Neural cell (in vitro differentiated cells): ENCODE measurements at regions not wholly inside any gene's neighbourhood (a gene's known extent, or its start where the extent isn't known, plus 50 kb on each side); places are given as distances from the start of the nearest gene placed in this dataset.

Experiments used
- H2AFZ ChIP-seq: fragments of 200-600, 300-800 bp; sonication (generic), shearing (Covaris generic); 2 replicates; pipeline ENCODE4 v1.6.0; 2014; ENCODE audit warnings: low read depth, mild to moderate bottlenecking, antibody characterized with exemption, low read length, moderate library complexity
- H3F3A ChIP-seq: fragments of 200-600 bp; shearing (Covaris generic); 2 replicates; pipeline ENCODE4 v1.6.1; 2016; ENCODE audit warnings: mild to moderate bottlenecking, moderate library complexity, mixed read lengths, antibody characterized with exemption, low read length; ENCODE audit not compliant: insufficient read depth, poor library complexity, severe bottlenecking
- H3K27ac ChIP-seq: fragments of 200-600, 300-800 bp; sonication (generic), shearing (Covaris generic); 2 replicates; pipeline ENCODE4 v1.5.1; 2014; ENCODE audit warnings: mild to moderate bottlenecking, low read length, moderate library complexity
- H3K27me3 ChIP-seq: fragments of 300-800, 200-600 bp; sonication (generic), shearing (Covaris generic); 2 replicates; pipeline ENCODE4 v1.6.0; 2014; ENCODE audit warnings: mild to moderate bottlenecking, low read depth, low read length, moderate library complexity; ENCODE audit not compliant: insufficient read depth
- H3K36me3 ChIP-seq: fragments of 300-800, 200-600 bp; sonication (generic), shearing (Covaris generic); 2 replicates; pipeline ENCODE4 v1.5.1; 2014; ENCODE audit warnings: mild to moderate bottlenecking, antibody characterized with exemption, low read length, moderate library complexity; ENCODE audit not compliant: insufficient read depth
- H3K4me2 ChIP-seq: fragments of 300-800, 200-600 bp; sonication (generic), shearing (Covaris generic); 2 replicates; pipeline ENCODE4 v1.6.0; 2014; ENCODE audit warnings: mild to moderate bottlenecking, low read length
- H3K4me3 ChIP-seq: fragments of 300-800, 200-600 bp; sonication (generic), shearing (Covaris generic); 2 replicates; pipeline ENCODE4 v1.5.1; 2014; ENCODE audit warnings: mild to moderate bottlenecking, low read length, moderate library complexity
- H3K79me2 ChIP-seq: fragments of 200-600 bp; shearing (Covaris generic); replicated peaks from 2 replicates; pipeline ENCODE4 v1.6.0; 2014; ENCODE audit warnings: mild to moderate bottlenecking, low read length, moderate library complexity; ENCODE audit not compliant: insufficient read depth
- H3K9ac ChIP-seq: fragments of 300-800, 200-600 bp; sonication (generic), shearing (Covaris generic); 2 replicates; pipeline ENCODE4 v1.6.1; 2016; ENCODE audit warnings: mild to moderate bottlenecking, low read length, mixed read lengths
- H3K9me2 ChIP-seq: fragments of 200-600 bp; shearing (Covaris generic); 2 replicates; pipeline ENCODE4 v1.6.1; 2016; ENCODE audit warnings: mild to moderate bottlenecking, low read length, mixed read lengths; ENCODE audit not compliant: insufficient read depth
- H3K9me3 ChIP-seq: fragments of 200-600, 300-800 bp; sonication (generic), shearing (Covaris generic); 2 replicates; pipeline ENCODE4 v1.6.1; 2016; ENCODE audit warnings: mild to moderate bottlenecking, mixed run types, low read length, moderate library complexity, mixed read lengths
- H4K20me1 ChIP-seq: fragments of 200-600 bp; shearing (Covaris generic); 2 replicates; pipeline ENCODE4 v1.6.1; 2016; ENCODE audit warnings: mild to moderate bottlenecking, mixed run types; ENCODE audit not compliant: insufficient read depth
- CTCF ChIP-seq: fragments of 450-650 bp; IDR thresholded peaks from 2 replicates; pipeline ENCODE4 v1.5.1; 2014; ENCODE audit warnings: antibody characterized with exemption, mild to moderate bottlenecking, moderate library complexity; ENCODE audit not compliant: poor library complexity, severe bottlenecking
- EP300 ChIP-seq: fragments of 450-650 bp; conservative IDR thresholded peaks from 2 replicates; pipeline ENCODE4 v1.6.1; 2014; ENCODE audit warnings: antibody characterized with exemption, mild to moderate bottlenecking, moderate library complexity; ENCODE audit not compliant: poor library complexity, severe bottlenecking
- EZH2 ChIP-seq: fragments of 200-600, 300-800 bp; shearing (Covaris generic), sonication (generic); IDR thresholded peaks from 2 replicates; pipeline ENCODE4 v1.6.1; 2014; ENCODE audit warnings: antibody characterized with exemption, low read length, borderline replicate concordance, mild to moderate bottlenecking; ENCODE audit not compliant: insufficient read depth, poor library complexity, severe bottlenecking
- MXI1 ChIP-seq: fragments of 450-650 bp; conservative IDR thresholded peaks from 2 replicates; pipeline ENCODE4 v1.6.1; 2014; ENCODE audit warnings: antibody characterized with exemption, mild to moderate bottlenecking; ENCODE audit not compliant: poor library complexity, severe bottlenecking
- POLR2AphosphoS5 ChIP-seq: IDR thresholded peaks from 2 replicates; pipeline ENCODE4 v1.6.1; 2012
- RAD21 ChIP-seq: fragments of 450-650 bp; conservative IDR thresholded peaks from 2 replicates; pipeline ENCODE4 v1.6.1; 2014; ENCODE audit warnings: antibody characterized with exemption, mild to moderate bottlenecking, moderate library complexity
- REST ChIP-seq: IDR thresholded peaks from 2 replicates; pipeline ENCODE4 v1.6.1; 2012; ENCODE audit warnings: borderline replicate concordance
- SMC3 ChIP-seq: fragments of 450-650 bp; conservative IDR thresholded peaks from 2 replicates; pipeline ENCODE4 v1.6.1; 2014; ENCODE audit warnings: antibody characterized with exemption, mild to moderate bottlenecking, moderate library complexity; ENCODE audit not compliant: poor library complexity
- TAF1 ChIP-seq: IDR thresholded peaks from 2 replicates; pipeline ENCODE4 v1.6.1; 2012; ENCODE audit warnings: low read depth

GRCh38 chr5:113875096-113875495 lies 361.6 kb downstream of the YTHDC2 start:
- Histone ChIP-seq H2AFZ (no peak overlapping the region), H3K36me3 (no peaks in the 10 kb centered on the region), H4K20me1 (no peaks in the 10 kb centered on the region), H3F3A (no peaks in the 10 kb centered on the region), H3K27ac (no peak overlapping the region), H3K9me3 (peaks cover 1% of the 10 kb centered on the region), H3K4me3 (no peak overlapping the region), H3K4me2 (no peak overlapping the region), H3K27me3 (no peaks in the 10 kb centered on the region), H3K9ac (no peak overlapping the region), H3K79me2 (no peaks in the 10 kb centered on the region), H3K9me2 (no peaks in the 10 kb centered on the region)
- no peak for TF ChIP-seq MXI1
- TF ChIP-seq RAD21, result no peak
- no peak for TF ChIP-seq EZH2
- TF ChIP-seq EP300, result no peak
- no peak for TF ChIP-seq POLR2AphosphoS5
- TF ChIP-seq REST, result no peak
- TF ChIP-seq TAF1, result no peak
- TF ChIP-seq SMC3, result no peak
- no peak for TF ChIP-seq CTCF

- no peak overlapping the region for H3K9ac ChIP-seq
- no peaks in the 10 kb centered on the region for H3K9me3 ChIP-seq
- no peaks in the 10 kb centered on the region for H3K9me2 ChIP-seq
- TF ChIP-seq RAD21 (no peak), REST (no peak), EZH2 (no peak), EP300 (no peak), TAF1 (no peak), MXI1 (no peak), SMC3 (no peak), POLR2AphosphoS5 (no peak), CTCF (no peak)
- no peaks in the 10 kb centered on the region for H3K27me3 ChIP-seq
- H3K79me2 ChIP-seq, result no peaks in the 10 kb centered on the region
- no peaks in the 10 kb centered on the region for H3F3A ChIP-seq
- no peak overlapping the region for H3K27ac ChIP-seq
- no peak overlapping the region for H3K4me3 ChIP-seq
- no peak overlapping the region for H2AFZ ChIP-seq
- H3K36me3 ChIP-seq, result no peaks in the 10 kb centered on the region
- H4K20me1 ChIP-seq, result no peaks in the 10 kb centered on the region
- no peak overlapping the region for H3K4me2 ChIP-seq
Observed at GRCh38 chr5:113891491-113891890, 378.0 kb downstream of the YTHDC2 start.
